ENCODE measurements at regions not wholly inside any gene's neighbourhood (a gene's known extent, or its start where the extent isn't known, plus 50 kb on each side); places are given as distances from the start of the nearest gene placed in this dataset.
"Not testable (repeated sequence)": the region's sequence is repeated elsewhere in the genome, so short reads cannot be mapped to it uniquely, and the experiment has no call there.

DNA sequence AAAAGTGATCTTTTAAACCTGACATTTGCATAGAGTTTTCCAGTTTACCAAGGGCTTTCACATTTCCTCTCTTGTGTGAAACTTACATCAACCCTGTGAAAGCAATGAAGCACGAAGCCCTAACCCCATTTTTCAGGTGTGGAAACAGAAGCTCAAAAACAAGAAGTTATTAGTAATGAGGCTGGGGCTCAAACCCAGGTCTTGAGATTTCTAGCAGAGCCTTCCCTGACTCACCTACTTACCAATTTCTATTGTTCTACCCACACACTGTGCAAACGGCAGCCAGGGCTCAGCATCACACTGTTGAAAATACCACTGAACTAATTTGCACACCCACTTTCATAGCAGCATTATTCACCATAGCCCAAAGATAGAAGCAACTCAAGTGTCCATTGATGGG is 117.8 kb upstream of the IGF1R start:
- H3K4me1 Mint-ChIP-seq = no peaks in the 10 kb centered on the region
- H3K27me3 Mint-ChIP-seq (ENCODE audit: low read depth in 3 of 3) = peaks cover 9 to 13% (median 12%) of the 10 kb centered on the region in 3 donors
- no peak overlapping the region for H3K4me3 Mint-ChIP-seq
- no peak overlapping the region for H3K27ac Mint-ChIP-seq
- peaks cover 0 to 1% (median 0%) of the 10 kb centered on the region in 6 donors for H3K9me3 Mint-ChIP-seq
- H3K36me3 Mint-ChIP-seq = no peaks in the 10 kb centered on the region
- DNase-seq = no peak

DNA sequence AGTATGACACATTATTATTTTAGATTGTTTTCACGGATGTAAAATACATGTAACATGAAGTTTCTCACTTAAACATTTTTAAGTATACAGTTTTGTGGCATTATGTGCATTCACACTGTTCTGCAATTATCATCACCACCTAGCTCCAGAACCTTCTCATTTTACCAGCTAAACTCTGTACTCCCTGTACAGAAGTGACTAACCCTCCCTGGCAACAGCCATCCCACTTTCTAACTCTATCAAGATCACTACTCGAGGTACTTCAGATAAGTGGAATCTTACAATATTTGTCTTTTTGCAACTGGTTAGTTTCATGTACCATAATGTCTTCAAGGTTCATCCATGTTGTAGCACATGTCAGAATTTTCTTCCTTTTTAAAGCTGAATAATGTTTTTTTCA is 116.3 kb upstream of the IGF1R start:
- Mint-ChIP-seq H3K9me3 (peaks cover 0 to 1% (median 0%) of the 10 kb centered on the region in 6 donors), H3K27me3 (ENCODE audit: low read depth in 3 of 3) (peaks cover 9 to 18% (median 12%) of the 10 kb centered on the region in 3 donors), H3K36me3 (no peaks in the 10 kb centered on the region), H3K4me3 (no peak overlapping the region), H3K27ac (no peak overlapping the region), H3K4me1 (no peaks in the 10 kb centered on the region)
- no peak for DNase-seq

DNA sequence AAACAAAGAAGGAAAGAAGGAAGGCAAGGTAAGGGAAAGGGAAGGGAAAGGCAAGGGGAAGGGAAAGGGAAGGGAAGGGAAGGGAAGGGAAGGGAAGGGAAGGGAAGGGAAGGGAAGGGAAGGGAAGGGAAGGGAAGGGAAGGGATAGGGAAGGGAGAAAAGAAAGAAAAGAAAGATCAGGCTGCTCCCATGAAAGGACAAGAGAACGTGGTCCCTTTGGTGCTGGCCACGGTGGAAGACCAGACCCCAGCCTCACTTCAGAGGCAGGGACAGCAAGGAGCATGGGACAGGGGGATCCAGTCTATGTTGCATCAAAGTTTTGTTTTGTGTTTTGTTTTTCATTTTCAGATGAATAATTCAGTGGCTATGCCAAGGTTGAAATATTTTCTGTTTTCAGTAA is 111.4 kb upstream of the IGF1R start:
- H3K9me3 Mint-ChIP-seq = peaks cover 0 to 1% (median 0%) of the 10 kb centered on the region in 6 donors
- no peak overlapping the region for H3K4me3 Mint-ChIP-seq
- no peaks in the 10 kb centered on the region for H3K36me3 Mint-ChIP-seq
- H3K27me3 Mint-ChIP-seq (ENCODE audit: low read depth in 3 of 3) = peaks cover 2 to 20% (median 6%) of the 10 kb centered on the region in 3 donors
- no peak for DNase-seq
- H3K4me1 Mint-ChIP-seq = no peaks in the 10 kb centered on the region
- no peak overlapping the region for H3K27ac Mint-ChIP-seq

DNA sequence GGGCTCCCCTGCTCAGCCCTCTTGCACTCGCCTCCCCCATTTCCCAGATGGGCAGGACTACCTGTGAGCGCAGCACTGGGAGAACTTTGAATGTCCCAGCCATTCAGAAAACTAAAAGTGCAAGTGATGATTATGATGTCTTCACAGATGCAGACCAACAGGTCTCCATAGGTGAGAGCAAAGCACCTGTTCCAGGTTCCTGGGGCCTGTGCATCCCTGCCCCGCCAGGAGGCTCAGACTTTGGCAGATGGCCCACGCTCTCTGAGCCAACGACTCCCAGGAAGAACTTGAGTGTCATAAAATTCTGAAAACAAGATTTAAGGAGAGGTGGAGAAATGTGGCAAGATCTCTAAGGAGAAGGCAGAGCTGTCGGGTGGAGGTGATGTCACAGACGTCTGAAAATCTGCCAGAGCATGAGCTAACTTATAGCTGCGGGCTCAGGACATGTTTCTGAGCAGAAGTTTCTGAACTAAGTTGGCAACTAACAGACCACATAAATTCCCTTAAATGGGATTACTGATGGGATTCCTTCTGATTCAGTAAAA is 110.8 kb upstream of the IGF1R start:
- Mint-ChIP-seq H3K27ac (no peak overlapping the region), H3K36me3 (no peaks in the 10 kb centered on the region), H3K4me3 (no peak overlapping the region), H3K27me3 (ENCODE audit: low read depth in 3 of 3) (peaks cover 2 to 20% (median 10%) of the 10 kb centered on the region in 3 donors), H3K4me1 (no peaks in the 10 kb centered on the region), H3K9me3 (peaks cover 0 to 1% (median 0%) of the 10 kb centered on the region in 6 donors)
- DNase-seq = no peak

DNA sequence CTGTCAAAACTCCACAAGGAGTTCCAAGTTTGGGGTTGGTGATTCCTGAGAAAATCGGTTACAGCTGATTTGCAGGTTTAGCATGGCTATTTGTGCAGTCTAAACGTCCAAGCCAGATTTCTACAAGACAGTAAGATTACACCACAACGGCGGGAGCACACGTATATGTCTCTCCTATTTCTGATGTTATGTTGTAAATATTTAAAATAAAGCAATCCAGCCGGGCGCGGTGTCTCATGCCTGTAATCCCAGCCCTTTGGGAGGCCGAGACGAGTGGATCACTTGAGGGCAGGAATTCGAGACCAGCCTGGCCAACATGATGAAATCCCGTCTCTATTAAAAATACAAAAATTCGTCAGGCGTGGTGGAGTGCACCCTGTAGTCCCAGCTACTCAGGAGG is 106.8 kb upstream of the IGF1R start:
- Mint-ChIP-seq H3K27me3 (ENCODE audit: low read depth in 3 of 3) (peaks cover 9 to 19% (median 10%) of the 10 kb centered on the region in 3 donors), H3K9me3 (peaks cover 0 to 3% (median 0%) of the 10 kb centered on the region in 6 donors), H3K27ac (no peak overlapping the region), H3K4me1 (no peaks in the 10 kb centered on the region), H3K4me3 (no peak overlapping the region), H3K36me3 (no peaks in the 10 kb centered on the region)
- no peak for DNase-seq

DNA sequence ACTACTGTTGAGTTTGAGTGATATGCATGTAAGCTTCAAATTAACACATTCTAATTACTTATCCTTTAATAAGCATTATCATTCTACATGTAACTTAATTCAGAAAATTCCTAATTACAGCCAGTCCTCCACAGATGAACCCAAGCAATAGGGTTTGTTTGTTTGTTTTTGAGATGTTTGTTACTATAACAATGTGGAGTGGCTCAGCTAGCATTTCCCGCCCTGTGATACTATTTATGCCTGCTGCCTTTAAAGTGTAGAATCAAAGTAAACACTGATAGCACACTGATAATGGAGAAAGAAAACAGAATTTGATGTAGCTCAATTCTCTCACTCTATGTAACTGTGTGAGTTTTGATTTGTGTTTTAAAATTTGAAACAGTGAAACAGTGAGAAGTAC is 105.1 kb upstream of the IGF1R start:
- no peaks in the 10 kb centered on the region for H3K36me3 Mint-ChIP-seq
- H3K27ac Mint-ChIP-seq = no peak overlapping the region
- H3K27me3 Mint-ChIP-seq (ENCODE audit: low read depth in 3 of 3) = peaks cover 11 to 30% (median 22%) of the 10 kb centered on the region in 3 donors
- no peak for DNase-seq
- H3K4me3 Mint-ChIP-seq = no peak overlapping the region
- peaks cover 0 to 3% (median 0%) of the 10 kb centered on the region in 6 donors for H3K9me3 Mint-ChIP-seq
- H3K4me1 Mint-ChIP-seq = peaks cover 6 to 8% of the 10 kb centered on the region in 2 donors

DNA sequence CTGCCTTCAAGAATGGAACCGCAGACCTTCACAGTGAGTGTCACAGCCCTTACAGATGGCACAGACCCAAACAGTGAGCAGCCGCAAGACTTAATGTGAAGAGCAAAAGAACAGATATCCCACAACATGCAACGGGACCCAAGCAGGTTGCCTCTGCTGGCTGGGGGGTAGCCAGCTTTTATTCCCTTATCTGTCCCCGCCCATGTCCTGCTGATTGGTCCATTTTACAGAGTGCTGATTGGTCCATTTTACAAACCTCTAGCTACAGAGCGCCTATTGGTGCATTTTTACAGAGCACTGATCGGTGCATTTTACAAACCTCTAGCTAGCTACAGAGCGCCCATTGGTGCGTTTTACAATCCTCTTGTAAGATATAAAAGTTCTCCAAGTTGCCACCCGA is 102.0 kb upstream of the IGF1R start:
- no peak overlapping the region for H3K4me3 Mint-ChIP-seq

DNA sequence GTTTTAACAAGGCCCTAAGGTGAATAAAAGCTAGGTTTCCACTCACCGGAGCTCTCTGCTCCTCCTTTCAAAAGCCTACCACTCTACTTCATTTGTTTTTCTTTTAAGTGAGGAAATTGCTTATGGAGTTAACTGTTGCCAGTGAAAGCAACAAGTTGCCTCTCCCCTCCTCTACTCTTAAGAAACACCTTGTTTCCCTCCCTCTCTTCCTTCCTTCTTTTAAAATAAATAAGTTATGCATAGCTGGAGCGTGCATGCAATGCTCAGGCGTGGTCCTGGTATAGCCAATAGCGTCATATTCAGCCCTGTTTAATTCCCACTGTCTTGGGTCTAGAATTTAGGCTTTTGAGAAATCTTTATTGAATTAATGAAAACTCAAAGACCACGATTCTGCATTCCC is 101.1 kb upstream of the IGF1R start:
- Mint-ChIP-seq H3K4me1 (peaks cover 15 to 18% of the 10 kb centered on the region in 2 donors), H3K9me3 (peaks cover 0 to 6% (median 0%) of the 10 kb centered on the region in 6 donors), H3K4me3 (peak overlapping the region in 4 of 5 donors; percentile 77 to 83 (median 80)), H3K36me3 (no peaks in the 10 kb centered on the region), H3K27me3 (ENCODE audit: low read depth in 3 of 3) (peaks cover 20 to 36% (median 30%) of the 10 kb centered on the region in 3 donors), H3K27ac (no peak overlapping the region)
- DNase-seq = no peak

More for the DNA sequence above, 102.0 kb upstream of the IGF1R start:
- peaks cover 15 to 18% of the 10 kb centered on the region in 2 donors for H3K4me1 Mint-ChIP-seq
- no peak for DNase-seq
- H3K36me3 Mint-ChIP-seq = no peaks in the 10 kb centered on the region
- no peak overlapping the region for H3K27ac Mint-ChIP-seq
- peaks cover 0 to 6% (median 0%) of the 10 kb centered on the region in 6 donors for H3K9me3 Mint-ChIP-seq
- peaks cover 20 to 38% (median 33%) of the 10 kb centered on the region in 3 donors for H3K27me3 Mint-ChIP-seq (ENCODE audit: low read depth in 3 of 3)

DNA sequence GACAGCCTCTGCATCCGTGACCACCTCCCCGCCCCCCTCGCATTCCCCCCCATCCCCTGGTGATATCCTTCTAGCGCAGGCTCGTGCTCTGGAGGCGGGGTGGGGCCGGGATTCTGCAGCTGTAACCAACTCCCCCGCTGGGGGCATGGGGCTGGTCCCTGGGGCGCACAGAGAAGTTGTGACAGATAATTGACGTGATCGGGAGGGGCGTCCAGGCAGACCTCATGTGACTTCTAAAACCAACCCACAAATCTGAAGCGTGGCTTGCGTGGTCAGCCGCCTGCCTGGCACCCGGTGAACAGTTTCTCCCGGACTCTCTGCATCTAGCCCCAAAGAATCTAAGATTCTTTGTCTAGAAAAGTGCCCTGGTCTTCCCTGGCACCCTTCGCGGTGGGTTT is 100.6 kb upstream of the IGF1R start:
- peaks cover 0 to 6% (median 0%) of the 10 kb centered on the region in 6 donors for H3K9me3 Mint-ChIP-seq
- peak overlapping the region in 1 of 6 donors; percentile 41 for H3K27ac Mint-ChIP-seq
- DNase-seq = peak in 2 of 3 donors; percentile 2 to 3
- peak overlapping the region; percentile 77 to 87 (median 80) for H3K4me3 Mint-ChIP-seq
- peaks cover 15 to 18% of the 10 kb centered on the region in 2 donors for H3K4me1 Mint-ChIP-seq
- peaks cover 20 to 38% (median 27%) of the 10 kb centered on the region in 3 donors for H3K27me3 Mint-ChIP-seq (ENCODE audit: low read depth in 3 of 3)
- H3K36me3 Mint-ChIP-seq = no peaks in the 10 kb centered on the region

DNA sequence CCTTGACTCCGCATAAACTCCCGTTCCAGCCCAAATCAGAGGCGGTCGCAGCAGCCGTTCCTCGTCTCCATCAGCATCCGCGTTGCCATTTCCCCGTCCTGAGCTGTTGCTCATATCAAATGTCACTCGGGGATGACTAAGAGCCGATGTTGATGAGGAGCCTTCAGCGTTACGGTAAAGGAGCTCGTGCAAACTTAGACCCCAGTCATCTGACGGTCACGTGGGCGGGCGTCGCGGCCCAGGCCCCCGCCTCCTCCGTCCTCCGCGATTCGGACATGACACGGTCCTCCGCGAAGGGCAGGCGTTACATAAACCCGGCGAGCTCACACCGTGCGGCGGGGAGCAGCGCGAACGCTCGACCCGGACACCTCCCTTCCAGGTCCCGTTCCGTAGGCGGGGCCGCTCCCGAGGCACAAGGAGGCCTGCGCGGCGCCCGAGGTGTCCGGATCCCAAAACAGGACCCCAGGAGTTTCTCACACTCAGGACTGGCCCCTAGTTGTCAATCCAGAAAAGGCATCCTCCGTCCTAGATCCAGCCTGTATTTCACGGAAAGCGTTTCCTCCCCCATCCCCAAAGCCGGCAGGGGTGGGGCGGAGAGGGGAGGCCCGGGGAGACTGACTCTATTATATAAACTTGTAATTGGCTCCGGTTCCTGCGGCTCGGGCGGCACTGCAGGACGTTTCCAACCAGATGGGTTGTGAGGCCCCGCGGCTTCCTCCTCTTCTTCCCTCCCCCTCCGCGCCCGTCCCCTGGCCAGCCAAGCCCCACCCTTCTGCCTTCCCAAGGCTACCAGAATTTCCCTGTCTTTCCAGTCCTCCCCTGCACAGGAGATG is 100.0 kb upstream of the IGF1R start:
- H3K36me3 Mint-ChIP-seq = no peaks in the 10 kb centered on the region
- peaks cover 15 to 18% of the 10 kb centered on the region in 2 donors for H3K4me1 Mint-ChIP-seq
- H3K27me3 Mint-ChIP-seq (ENCODE audit: low read depth in 3 of 3) = peaks cover 18 to 39% (median 28%) of the 10 kb centered on the region in 3 donors
- peak overlapping the region in 1 of 6 donors; percentile 41 for H3K27ac Mint-ChIP-seq
- H3K9me3 Mint-ChIP-seq = peaks cover 0 to 6% (median 0%) of the 10 kb centered on the region in 6 donors
- peak overlapping the region; percentile 77 to 87 (median 80) for H3K4me3 Mint-ChIP-seq
- peak; percentile 8 to 9 (median 8) for DNase-seq

DNA sequence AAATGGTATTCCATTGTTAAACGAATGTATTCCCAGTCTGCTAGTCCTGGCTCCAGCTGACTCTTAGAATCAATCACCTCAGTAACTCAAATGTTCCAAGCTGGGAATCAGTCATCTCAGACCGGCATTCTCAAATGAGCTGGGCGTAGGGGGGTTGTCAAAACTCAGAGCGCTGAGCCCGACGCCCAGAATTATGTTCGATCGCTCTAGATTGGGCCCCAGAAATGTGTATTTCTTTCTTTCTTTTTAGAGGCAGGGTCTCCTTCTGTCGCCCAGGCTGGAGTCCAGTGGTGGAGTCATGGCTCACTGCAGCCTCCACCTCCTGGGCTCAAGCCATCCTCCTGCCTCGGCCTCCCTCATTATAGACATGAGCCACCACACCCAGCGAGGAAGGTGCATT is 99.3 kb upstream of the IGF1R start:
- peaks cover 15 to 18% of the 10 kb centered on the region in 2 donors for H3K4me1 Mint-ChIP-seq
- H3K27ac Mint-ChIP-seq = no peak overlapping the region
- H3K27me3 Mint-ChIP-seq (ENCODE audit: low read depth in 3 of 3) = peaks cover 18 to 39% (median 29%) of the 10 kb centered on the region in 3 donors
- peaks cover 0 to 6% (median 0%) of the 10 kb centered on the region in 6 donors for H3K9me3 Mint-ChIP-seq
- peak overlapping the region; percentile 67 to 87 (median 80) for H3K4me3 Mint-ChIP-seq
- no peak for DNase-seq
- no peaks in the 10 kb centered on the region for H3K36me3 Mint-ChIP-seq

DNA sequence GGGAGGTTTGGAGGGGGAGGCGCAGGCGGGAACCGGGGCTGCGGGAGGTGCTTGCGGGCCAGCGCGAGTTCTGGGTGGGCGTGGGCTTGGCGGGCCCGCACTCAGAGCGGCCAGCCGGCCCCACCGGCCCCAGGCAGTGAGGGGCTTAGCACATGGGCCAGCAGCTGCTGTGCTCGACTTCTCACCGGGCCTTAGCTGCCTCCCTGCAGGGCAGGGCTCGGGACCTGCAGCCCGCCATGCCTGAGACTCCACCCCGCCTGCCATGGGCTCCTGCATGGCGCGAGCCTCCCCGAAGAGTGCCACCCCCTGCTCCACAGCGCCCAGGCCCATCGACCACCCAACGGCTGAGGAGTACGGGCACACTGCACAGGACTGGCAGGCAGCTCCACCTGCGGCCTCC is 98.6 kb upstream of the IGF1R start:
- H3K4me3 Mint-ChIP-seq = no peak overlapping the region
- peaks cover 24 to 43% (median 29%) of the 10 kb centered on the region in 3 donors for H3K27me3 Mint-ChIP-seq (ENCODE audit: low read depth in 3 of 3)
- no peak for DNase-seq
- H3K9me3 Mint-ChIP-seq = peaks cover 0 to 6% (median 0%) of the 10 kb centered on the region in 6 donors
- peaks cover 15 to 18% of the 10 kb centered on the region in 2 donors for H3K4me1 Mint-ChIP-seq
- no peak overlapping the region for H3K27ac Mint-ChIP-seq
- H3K36me3 Mint-ChIP-seq = no peaks in the 10 kb centered on the region

DNA sequence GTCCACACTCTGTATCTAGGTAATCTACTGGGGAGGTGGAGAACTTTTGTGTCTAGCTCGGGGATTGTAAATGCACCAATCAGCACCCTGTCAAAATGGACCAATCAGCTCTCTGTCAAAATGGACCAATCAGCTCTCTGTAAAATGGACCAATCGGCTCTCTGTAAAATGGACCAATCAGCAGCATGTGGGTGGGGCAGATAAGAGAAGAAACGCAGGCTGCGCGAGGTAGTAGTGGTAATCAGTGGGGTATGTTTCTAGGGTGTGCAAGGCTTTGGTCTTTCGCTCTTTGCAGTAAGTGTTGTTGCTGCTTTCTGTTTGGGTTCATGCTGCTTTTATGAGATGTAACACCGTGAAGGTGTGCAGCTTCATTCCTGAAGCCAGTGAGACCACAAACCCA is 98.0 kb upstream of the IGF1R start:
- not testable (repeated sequence) for H3K9me3 Mint-ChIP-seq, H3K27ac Mint-ChIP-seq, H3K36me3 Mint-ChIP-seq, DNase-seq, H3K4me3 Mint-ChIP-seq
- Mint-ChIP-seq H3K4me1 (peaks cover 15 to 18% of the 10 kb centered on the region in 2 donors), H3K27me3 (ENCODE audit: low read depth in 3 of 3) (peaks cover 25 to 41% (median 30%) of the 10 kb centered on the region in 3 donors)

DNA sequence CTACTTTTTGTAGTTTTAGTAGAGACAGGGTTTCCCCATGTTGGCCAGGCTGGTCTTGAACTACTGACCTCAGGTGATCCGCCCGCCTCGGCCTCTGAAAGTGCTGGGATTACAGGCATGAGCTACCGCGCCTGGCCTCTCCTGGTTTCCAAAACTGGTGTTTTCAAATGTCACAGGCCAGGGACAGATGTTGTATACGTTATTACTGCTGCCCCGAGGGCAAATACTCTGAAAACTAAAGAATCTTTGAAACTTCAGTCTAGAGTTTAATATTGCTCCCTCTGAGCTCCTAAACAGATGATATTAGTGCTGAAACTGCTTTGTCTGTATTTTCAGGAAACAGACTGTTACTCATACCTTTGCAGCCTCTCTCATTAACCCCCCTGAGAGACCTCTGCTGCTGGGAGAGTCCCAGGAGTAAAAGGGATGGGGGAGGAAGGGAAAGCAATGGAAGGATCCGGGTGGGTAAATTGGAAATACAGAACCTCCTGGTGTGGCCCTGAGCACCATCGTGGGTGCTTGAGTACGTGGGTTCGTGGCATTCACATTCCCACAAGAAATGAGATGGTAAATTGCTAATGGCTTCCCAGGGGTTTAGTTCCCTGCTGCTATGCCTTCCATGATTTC is 96.3 kb upstream of the IGF1R start:
- Mint-ChIP-seq H3K27me3 (ENCODE audit: low read depth in 3 of 3) (peaks cover 18 to 31% (median 23%) of the 10 kb centered on the region in 3 donors), H3K4me3 (no peak overlapping the region), H3K36me3 (no peaks in the 10 kb centered on the region), H3K27ac (no peak overlapping the region), H3K4me1 (peaks cover 15 to 18% of the 10 kb centered on the region in 2 donors), H3K9me3 (peaks cover 0 to 6% (median 0%) of the 10 kb centered on the region in 6 donors)
- DNase-seq = no peak

All from immature natural killer cell (primary cell).